HG02610 (cell line): ENCODE measurements at regions not wholly inside any gene's neighbourhood (a gene's known extent, or its start where the extent isn't known, plus 50 kb on each side); places are given as distances from the start of the nearest gene placed in this dataset.

Experiments used
- ATAC-seq: cut with Tn5 transposase; IDR thresholded peaks from one replicate; pipeline ENCODE4 v1.9.1; 2021; ENCODE audit warnings: mild to moderate bottlenecking, moderate library complexity; ENCODE audit not compliant: unreplicated experiment

DNA sequence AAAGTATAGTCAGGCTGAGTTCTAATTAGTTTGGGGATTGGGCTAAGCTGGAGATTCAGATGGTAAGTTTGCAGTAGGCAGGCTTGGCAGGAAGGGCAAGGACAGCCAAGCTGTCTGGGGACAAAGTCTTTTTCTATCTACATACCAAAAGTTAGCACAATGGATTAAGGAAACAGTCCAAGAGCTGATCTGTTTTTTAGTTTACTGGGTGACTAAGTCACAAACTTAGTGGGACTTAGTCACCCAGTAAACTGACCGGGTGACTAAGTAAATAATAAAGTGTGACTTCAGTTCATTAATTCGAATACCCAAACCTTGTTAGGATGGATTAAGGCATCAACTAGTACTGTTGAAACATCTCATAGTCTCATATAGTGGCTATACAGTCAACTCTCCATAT, 1386.0 kb upstream of the CELF4 start:
- ATAC-seq, result no peak

DNA sequence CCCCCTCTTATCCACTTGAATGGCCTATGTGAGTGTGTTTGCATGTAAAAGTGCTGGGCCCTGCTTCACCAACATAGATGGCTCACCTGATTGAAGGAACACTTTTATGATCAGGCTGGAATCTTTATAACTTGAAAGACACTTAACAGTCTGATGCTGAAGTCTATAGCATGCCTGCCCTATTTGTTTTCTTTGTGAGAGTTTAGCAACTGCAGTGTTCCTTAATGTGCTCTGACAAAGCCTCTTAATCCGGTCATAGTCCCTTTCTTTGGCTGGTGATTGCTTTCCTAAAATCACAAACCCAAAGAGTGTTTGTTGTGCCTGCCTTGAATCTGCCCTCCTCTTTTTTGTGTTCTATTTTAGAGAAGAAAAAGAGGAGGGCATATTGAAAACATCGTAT, 1382.8 kb upstream of the CELF4 start:
- no peak for ATAC-seq

GRCh38 chr18:38944446-38945024, 1378.9 kb upstream of the CELF4 start:
- ATAC-seq, result no peak

DNA sequence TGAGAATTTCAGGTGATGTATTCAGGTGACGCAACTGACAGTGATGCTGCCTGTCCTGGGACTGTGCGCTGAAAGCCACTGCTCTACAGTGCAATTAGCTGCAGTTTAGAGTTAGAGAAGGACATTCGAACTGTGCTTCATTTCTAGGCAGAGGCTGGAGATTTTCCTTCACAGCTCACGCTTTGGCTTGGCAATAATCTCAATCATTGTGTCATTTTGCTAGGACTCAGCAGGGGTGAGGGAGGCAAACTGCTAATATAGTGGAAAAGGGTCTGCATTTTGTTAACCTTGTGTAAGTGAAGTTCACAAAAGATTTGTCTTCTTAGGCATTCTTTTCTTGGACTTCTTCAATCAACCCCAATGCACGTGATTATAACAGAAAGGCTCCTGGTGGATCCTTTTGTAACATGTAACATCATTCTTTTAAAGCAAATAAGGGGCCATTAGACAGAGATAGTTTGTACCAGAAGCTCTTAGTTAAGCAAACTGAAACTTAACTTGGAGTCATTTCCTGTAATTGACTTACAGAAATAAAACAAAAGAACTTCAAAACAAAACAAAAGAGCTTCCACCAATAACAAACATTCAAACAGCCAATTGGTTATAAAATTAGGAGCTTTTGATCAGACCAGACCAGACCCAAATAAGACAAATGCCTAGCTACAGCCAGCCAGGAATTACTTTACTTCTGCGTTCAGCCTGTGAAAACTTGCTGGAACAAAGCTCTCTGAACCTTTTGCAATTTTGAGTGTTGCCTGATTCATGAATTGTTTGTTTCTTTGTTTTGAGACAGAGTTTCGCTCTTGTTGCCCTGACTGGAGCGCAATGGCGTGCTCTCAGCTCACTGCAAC, 1376.3 kb upstream of the CELF4 start:
- ATAC-seq, result no peak

GRCh38 chr18:38940863-38941531, 1375.4 kb upstream of the CELF4 start:
- peak; percentile 81 for ATAC-seq

- peak; percentile 41 for ATAC-seq
These were observed 1374.9 kb upstream of the CELF4 start for GRCh38 chr18:38940475-38940862.

DNA sequence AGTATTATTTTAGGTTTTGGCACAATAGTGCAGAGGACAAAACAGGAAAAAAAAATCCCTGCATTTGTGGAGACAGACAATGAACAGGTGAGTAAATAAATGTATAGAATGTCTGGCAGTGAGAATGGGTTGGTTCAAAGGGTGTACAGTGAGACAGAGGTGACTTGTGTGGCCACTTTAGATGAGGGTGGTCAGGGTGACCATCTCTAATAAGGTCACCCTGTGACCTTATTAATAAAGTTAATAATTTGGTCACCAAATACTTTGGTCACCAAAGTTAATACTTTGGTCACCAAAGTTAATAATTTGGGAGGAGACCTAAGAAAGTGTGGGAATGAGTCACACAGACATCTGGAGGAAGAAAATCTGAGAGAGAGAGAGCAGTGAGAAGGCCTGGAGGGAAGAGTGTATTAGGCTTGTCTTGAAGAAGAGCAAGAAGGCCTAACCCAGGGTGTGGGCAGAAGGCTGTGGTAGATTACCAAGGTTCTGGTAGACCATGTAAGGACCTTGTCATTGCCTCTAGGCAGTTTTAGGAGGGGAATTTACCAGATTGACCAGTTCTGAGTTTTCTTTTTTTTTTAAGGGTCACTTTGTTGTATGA, 1368.4 kb upstream of the CELF4 start:
- peak; percentile 82 for ATAC-seq

DNA sequence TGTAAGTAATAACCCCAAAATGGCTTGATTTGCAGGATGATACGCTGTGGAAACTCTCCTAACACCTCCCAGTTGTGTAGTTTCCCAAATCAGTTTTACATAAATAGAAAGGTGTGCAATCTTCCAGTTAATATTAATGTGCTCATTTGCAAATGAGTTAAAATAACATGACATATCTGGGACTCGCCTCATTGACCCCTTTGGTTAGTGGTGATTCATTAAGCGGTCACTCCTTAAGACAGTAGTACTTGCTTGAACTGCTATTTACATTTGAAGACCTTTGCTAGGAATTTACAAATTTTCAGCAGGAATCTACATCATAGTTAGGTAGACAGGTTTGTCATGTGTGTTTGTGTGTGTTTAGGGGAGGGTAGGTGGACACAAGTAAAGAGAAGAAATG, 1367.7 kb upstream of the CELF4 start:
- peak; percentile 34 for ATAC-seq

DNA sequence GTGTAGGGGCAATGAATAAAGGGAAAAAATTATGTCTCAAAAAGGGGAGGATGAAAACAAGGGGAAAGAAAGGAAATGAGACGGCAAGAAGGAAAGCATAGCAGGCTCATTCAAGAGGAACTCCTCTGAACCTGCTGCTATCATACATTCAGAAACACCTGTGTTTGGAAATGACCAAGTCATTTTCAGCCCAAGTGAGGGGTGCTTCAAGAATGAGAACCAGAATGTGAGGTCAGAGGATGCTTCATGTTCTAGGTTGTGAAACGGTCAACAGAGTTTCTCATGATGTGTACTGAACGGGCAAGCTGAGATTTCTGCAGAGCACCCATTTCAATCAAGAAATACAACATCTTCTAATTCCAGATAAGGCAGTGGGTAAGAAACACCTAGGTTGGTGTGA, 1367.2 kb upstream of the CELF4 start:
- ATAC-seq, result peak; percentile 68

- ATAC-seq, result no peak
These were observed 1366.1 kb upstream of the CELF4 start for GRCh38 chr18:38931754-38932050.

DNA sequence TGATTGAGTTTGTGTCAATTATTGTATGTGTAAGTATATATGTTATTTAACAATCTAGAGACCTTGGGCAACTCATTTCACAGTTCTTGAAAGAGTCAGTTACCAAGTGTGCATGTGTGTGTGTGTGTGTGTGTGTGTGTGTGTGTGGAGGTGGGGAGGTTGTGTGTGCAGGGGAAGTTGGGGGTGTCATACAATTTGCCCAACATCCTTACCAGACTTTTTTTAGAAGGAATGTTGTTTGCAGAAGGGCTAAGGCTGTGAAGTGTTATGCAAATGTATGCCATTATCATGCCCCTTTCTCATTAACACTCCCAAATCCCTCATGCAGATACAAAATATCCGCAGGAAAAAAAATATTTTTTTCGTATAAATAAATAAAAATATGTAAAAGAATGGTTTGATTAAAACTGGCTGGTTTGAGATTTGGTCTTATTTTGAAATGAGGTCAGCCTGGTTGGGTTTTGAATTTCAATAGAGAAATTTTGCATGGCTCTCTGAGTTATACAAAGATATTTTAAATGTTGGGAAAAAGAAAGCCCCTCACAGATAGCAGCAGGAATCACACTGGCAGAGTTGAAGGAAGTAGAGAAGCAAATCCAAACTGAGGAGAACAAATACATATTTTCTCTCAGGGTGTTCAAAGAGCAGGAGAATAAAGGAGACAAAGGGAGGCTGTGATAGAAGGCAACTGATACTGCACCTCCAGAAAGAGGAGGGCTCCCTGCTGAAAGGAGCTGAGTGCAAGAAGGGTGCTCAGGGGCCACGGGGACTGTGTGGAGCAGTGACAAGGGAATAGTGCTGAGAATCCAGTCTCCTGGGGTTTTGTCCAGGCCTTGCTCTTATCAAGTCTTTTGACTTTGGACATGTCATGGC, 1365.5 kb upstream of the CELF4 start:
- no peak for ATAC-seq

DNA sequence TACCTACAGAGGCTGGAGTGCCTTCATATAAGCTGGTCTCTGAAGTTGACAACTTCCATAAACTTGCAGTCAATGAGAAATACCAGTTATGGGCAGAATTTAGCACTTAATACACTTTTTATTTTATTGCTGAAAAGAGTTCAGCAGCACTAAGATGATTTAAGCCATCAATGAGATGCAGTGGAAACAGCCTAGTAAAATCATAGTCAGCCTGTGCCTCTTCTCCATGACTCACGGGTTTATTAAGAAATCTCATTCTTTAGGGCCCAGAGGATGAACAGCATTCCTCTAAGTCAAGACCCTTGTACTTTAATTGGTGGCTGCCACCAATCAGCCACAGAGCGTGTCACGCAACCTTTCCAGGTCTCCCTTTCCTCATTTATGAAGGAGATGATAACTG, 1357.9 kb upstream of the CELF4 start:
- ATAC-seq, result no peak

- no peak for ATAC-seq
These were observed 1357.5 kb upstream of the CELF4 start for GRCh38 chr18:38923126-38923525.

DNA sequence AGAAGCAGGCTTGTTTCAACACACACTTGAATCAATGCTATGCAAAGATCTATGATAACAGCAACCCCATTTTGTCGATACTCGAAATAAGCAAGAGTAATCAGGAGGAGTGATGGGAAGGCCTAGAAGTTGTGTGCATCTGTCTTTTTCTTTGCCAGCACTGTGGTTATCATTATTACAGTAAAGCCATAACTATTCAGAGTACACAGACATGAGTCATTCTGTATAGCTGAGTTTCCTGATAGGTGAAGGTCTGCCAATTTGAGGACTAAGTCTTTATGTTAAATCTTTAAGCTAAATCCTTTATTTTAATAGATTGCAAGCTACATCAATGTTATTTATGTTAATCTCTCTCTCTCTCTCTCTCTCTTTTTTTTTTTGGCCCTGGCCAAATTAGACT, 1344.4 kb upstream of the CELF4 start:
- ATAC-seq, result no peak

DNA sequence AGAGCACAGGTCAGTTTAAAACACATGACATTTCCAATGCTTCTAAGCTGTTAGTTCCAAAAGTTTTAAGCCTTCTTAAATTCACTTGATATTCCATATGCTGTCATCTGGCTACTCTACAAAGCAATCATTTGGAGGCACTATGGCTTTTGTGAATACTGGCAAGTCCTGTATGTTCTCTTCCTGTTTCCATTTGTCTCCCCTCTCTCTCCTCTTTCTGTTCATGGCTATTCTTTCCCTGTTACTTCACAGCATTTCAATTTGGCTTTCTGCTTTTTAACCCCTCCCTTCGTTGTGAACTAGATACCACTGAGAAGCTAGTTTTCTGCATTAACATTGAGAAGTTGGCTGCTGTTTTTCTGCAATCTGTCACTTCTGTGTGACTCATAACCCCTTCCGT, 1337.2 kb upstream of the CELF4 start:
- no peak for ATAC-seq

- ATAC-seq, result no peak
These were observed 1334.8 kb upstream of the CELF4 start for GRCh38 chr18:38900445-38900844.

- no peak for ATAC-seq
These were observed 1334.4 kb upstream of the CELF4 start for GRCh38 chr18:38900031-38900430.

GRCh38 chr18:38899252-38899651, 1333.7 kb upstream of the CELF4 start:
- ATAC-seq, result no peak

DNA sequence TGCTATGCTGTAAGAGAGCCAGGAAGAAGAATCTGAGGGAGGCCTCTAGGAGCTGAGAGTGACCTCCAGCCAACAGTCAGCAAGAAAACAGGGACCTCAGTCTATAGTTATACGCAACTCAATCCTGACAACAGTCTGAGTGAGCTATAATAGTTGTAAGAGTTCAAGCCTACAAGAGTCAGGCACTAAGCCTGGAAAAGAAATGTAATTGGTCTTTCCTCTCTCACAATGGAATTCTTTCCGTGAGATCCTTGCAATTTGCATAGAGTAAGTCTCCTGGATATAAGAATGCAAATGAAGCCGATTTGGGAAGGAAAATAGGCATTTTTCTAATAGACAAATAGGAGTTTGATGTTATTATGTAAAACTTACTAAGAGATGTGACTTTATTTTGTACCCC, 1332.6 kb upstream of the CELF4 start:
- ATAC-seq, result no peak

DNA sequence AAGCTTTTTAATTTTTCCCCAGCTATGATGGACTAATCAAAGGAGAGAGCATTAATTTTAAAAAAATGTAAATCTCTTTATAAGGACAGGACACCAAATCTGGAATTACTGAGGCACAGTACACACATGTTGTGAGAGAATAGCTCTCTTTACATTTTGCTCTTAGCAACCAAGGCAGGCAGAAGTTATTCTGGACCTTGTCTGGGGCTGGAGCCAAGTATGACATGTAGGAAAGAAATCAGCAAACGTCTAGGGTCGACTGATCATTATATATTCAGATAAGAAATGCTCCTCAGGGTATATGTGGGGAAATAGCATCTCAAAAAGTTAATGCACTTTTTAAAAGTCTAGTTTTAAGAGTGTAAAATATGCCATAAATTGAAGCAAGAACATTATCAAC, 1330.0 kb upstream of the CELF4 start:
- ATAC-seq, result no peak

DNA sequence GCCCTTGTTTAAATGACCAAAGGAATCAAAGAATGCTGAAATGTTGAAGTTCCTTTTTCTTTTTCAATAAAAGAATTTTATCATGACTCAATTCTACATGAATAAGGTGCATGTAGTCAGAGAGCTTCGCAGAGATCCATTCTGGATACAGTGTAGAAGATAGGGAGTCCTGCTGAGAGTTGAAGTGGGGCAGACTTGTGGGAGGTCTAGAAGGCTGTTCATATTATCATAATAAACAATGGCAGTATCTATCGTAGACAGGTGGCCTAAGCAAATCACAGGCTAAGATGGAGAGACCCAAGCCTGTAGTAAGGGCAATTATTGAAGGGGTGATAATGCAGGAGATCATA, 1322.0 kb upstream of the CELF4 start:
- ATAC-seq, result no peak
